ENCODE measurements at regions not wholly inside any gene's neighbourhood (a gene's known extent, or its start where the extent isn't known, plus 50 kb on each side); places are given as distances from the start of the nearest gene placed in this dataset.
"Not testable (repeated sequence)": the region's sequence is repeated elsewhere in the genome, so short reads cannot be mapped to it uniquely, and the experiment has no call there.

DNA sequence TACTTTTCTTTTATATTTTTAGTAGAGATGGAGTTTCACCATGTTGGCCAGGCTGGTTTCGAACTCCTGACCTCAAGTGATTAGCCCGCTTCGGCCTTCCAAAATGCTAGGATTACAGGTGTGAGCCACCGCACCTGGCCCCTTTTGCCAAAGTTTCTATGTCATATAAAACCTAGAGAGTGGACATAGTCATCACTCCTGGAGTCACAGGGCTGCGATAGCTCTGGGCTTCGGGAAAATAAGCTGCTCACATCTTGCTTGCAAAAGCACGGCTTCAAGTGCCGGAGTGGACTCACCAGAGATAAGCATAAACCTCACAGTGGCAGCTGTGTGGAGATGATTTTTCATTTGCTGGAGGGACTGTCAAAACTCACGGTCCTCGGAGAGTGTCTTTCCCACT, 171.2 kb downstream of the TEX29 start:
- H3K27ac ChIP-seq = no peak overlapping the region
- no peak for TF ChIP-seq ZFX (IDR thresholded peaks at IDR 0.05; ENCODE audit: borderline replicate concordance)
- TF ChIP-seq, protein P1, sequence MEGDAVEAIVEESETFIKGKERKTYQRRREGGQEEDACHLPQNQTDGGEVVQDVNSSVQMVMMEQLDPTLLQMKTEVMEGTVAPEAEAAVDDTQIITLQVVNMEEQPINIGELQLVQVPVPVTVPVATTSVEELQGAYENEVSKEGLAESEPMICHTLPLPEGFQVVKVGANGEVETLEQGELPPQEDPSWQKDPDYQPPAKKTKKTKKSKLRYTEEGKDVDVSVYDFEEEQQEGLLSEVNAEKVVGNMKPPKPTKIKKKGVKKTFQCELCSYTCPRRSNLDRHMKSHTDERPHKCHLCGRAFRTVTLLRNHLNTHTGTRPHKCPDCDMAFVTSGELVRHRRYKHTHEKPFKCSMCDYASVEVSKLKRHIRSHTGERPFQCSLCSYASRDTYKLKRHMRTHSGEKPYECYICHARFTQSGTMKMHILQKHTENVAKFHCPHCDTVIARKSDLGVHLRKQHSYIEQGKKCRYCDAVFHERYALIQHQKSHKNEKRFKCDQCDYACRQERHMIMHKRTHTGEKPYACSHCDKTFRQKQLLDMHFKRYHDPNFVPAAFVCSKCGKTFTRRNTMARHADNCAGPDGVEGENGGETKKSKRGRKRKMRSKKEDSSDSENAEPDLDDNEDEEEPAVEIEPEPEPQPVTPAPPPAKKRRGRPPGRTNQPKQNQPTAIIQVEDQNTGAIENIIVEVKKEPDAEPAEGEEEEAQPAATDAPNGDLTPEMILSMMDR (IDR thresholded peaks at IDR 0.05) = no peak

DNA sequence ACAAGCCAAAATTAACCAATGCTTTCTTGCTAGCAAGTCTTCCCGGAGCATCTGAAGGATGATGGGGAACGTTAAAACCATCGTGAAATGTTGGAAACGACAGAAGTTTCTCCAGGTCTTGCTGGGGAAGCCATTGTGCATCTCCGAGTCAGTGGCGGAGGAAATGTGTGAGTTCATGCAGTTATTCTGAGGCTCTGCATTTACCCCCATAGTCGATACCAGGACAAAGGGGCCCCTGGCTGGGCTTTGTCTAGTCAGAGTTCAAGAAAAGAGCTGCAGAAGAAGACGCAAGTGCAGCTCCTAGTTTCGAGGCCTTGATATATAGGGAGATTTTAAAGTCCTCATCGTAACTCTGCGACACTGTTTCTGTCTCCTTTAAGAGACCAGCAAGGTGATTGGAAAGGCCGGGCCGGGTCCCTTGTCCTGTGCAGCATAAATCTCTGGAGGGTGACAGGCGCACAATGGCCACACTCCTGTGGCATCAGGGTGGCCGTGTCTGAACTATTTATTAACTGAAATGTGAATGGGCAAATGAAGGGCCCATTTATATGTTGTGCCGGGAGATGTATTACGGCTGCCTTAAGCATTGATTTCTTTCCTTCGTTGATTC, 172.0 kb downstream of the TEX29 start:
- no peak overlapping the region for H3K27ac ChIP-seq

DNA sequence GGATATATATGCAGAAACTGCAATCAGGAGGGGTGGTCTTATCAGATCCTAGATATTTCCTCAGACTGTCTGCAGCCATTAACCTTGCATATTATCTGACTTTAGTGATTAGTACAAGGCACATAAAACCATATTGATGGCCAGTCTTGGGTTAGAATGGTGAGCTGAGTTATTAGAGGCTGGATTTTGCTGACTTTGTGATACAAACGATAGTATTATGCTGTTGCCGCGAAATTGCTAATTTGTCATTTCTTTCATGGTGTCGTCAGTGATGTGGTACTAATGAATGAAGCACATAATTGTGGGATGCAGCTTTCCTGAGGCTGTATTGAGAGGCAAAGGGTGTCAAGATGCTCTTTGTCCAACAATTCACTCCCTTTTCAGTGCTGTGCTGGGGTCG, 172.5 kb downstream of the TEX29 start:
- TF ChIP-seq ZFX (IDR thresholded peaks at IDR 0.05; ENCODE audit: borderline replicate concordance) = no peak

More for the DNA sequence above, 172.0 kb downstream of the TEX29 start:
- TF ChIP-seq, protein P1 (IDR thresholded peaks at IDR 0.05) = no peak
- TF ChIP-seq ZFX (IDR thresholded peaks at IDR 0.05; ENCODE audit: borderline replicate concordance) = no peak

DNA sequence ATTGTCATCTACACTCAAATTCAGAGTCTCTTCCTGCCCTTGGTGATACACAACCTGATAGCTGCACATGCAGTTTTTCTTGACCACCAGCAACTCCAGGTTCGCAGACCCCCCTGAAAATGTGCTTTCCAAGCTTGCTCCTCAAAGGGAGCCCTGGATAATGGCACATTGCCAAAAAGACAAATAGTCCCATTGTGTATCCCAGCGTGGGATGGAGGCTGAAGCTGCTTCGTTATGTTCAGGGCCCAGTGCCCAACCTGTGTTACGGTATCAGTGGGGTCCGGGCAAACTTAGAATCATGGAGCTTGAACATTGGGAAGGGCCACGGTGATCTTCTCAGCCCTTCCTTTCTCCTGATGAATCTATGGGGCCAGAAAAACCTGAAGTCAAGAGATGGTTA, 173.0 kb downstream of the TEX29 start:
- TF ChIP-seq, protein P1 (IDR thresholded peaks at IDR 0.05) = no peak
- TF ChIP-seq ZFX (IDR thresholded peaks at IDR 0.05; ENCODE audit: borderline replicate concordance) = no peak
- no peak overlapping the region for H3K27ac ChIP-seq

More for the DNA sequence above, 172.5 kb downstream of the TEX29 start:
- H3K27ac ChIP-seq = no peak overlapping the region

DNA sequence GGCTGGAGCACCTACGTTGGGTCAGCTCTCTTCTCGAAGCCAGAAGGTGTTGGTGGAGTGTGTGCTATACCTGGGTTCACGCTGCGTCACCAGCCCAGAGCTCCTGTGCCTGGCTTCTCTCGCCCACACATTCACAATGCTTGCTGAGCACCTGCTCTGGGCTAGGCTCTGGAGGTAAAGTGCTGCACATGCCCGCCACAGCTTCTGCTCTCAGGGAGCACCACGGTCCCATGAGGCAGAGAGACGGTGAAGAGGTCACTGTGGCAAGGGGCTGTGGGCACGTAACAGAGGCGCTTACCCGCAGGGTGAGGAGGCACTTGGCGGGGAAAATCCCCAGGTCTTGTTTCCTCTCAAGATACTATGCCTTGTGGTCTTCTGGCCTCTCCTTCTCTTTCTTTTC, 174.2 kb downstream of the TEX29 start:
- H3K27ac ChIP-seq = no peak overlapping the region
- no peak for TF ChIP-seq ZFX (IDR thresholded peaks at IDR 0.05; ENCODE audit: borderline replicate concordance)
- TF ChIP-seq, protein P1 (IDR thresholded peaks at IDR 0.05) = no peak

DNA sequence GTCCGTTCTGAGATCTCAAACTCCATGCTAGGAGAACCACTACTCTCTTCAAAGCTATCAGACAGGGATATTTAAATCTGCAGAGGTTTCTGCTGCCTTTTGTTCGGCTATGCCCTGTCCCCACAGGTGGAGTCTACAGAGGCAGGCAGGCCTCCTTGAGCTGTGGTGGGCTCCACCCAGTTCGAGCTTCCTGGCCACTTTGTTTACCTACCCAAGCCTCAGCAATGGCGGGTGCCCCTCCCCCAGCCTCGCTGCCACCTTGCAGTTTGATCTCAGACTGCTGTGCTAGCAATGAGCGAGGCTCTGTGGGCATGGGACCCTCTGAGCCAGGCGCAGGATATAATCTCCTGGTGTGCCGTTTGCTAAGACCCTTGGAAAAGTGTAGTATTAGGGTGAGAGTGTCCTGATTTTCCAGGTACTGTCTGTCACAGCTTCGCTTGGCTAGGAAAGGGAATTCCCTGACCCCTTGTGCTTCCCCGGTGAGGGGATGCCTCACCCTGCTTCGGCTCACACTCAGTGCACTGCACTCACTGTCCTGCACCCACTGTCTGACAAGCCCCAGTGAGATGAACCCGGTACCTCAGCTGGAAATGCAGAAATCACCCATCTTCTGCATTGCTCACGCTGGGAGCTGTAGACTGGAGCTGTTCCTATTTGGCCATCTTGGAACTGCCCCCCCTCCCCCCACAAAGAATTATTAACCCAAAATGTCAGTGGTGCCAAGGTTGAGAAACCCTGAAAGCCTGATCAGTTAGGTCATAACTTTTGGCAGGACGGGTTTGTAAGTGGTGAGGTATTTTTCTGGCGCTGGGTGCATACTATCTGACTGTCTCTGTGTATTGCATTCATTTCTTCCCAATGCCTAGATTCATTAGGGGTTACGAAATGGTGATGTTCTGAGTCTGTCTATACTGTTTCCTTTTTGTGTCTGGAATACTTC, 181.4 kb downstream of the TEX29 start:
- not testable (repeated sequence) for H3K27ac ChIP-seq

DNA sequence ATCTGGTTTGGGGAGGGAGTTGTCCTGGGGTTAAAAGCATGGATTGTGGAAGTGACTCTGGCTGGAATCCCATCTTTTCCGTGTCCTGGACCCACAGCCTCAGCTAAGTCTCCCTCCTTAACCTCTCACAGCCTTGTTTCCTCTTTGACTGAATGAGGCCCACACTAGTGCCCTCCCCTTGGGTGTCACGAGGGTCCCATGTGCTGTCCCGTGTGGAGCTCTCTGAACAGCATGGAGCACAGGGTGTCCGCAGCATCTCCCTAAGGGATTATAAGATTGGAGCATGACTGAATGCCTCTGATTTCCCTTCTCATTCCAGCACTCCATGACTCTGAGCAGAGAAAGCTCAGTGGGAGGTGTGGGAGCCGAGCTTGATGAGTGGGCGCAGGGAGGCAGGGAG, 182.5 kb downstream of the TEX29 start:
- H3K27ac ChIP-seq = no peak overlapping the region
- TF ChIP-seq, protein P1 (IDR thresholded peaks at IDR 0.05) = no peak
- no peak for TF ChIP-seq ZFX (IDR thresholded peaks at IDR 0.05; ENCODE audit: borderline replicate concordance)

DNA sequence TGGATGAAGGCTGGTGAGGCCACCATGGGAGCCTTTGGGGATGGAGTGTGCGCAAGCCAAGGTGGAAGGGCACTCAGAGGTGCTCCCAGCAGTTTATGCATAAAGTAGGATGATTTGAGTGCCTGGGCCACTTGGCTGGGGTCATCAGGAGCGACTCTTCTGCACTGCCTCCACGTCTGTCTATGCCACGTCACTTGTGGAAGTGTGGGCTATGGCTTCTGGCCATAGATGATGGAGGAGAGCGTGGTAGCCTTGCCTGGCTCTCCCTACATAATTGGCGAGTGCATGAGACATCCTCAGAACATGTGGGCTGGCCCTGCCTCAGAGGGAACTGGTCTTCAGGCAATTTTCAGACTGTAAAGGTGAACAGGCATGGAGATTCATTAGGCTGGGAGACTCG, 182.9 kb downstream of the TEX29 start:
- no peak for TF ChIP-seq ZFX (IDR thresholded peaks at IDR 0.05; ENCODE audit: borderline replicate concordance)
- TF ChIP-seq, protein P1 (IDR thresholded peaks at IDR 0.05) = no peak
- no peak overlapping the region for H3K27ac ChIP-seq
